Type B pancreatic cell (in vitro differentiated cells): ENCODE measurements at regions not wholly inside any gene's neighbourhood (a gene's known extent, or its start where the extent isn't known, plus 50 kb on each side); places are given as distances from the start of the nearest gene placed in this dataset.
"Not testable (repeated sequence)": the region's sequence is repeated elsewhere in the genome, so short reads cannot be mapped to it uniquely, and the experiment has no call there.

Experiments used
- DNase-seq: peaks from one replicate; pipeline ENCODE4 v3.0.0; 2021; ENCODE audit warnings: mixed read lengths; ENCODE audit not compliant: unreplicated experiment; ENCODE audit errors: extremely low spot score
- H3K27ac Mint-ChIP-seq: 2 replicates; pipeline ENCODE4 v1.8.0; 2021; ENCODE audit warnings: mild to moderate bottlenecking, mixed read lengths
- H3K27me3 Mint-ChIP-seq: 2 replicates; pipeline ENCODE4 v1.8.0; 2021; ENCODE audit warnings: mixed read lengths
- H3K36me3 Mint-ChIP-seq: 2 replicates; pipeline ENCODE4 v1.8.0; 2021; ENCODE audit warnings: mixed read lengths
- H3K4me1 Mint-ChIP-seq: one replicate; pipeline ENCODE4 v1.8.0; 2021; ENCODE audit warnings: mixed read lengths; ENCODE audit not compliant: unreplicated experiment
- H3K4me3 Mint-ChIP-seq: 2 replicates; pipeline ENCODE4 v1.8.0; 2021; ENCODE audit warnings: mild to moderate bottlenecking, mixed read lengths
- H3K9me3 Mint-ChIP-seq: 2 replicates; pipeline ENCODE4 v1.8.0; 2021; ENCODE audit warnings: mixed read lengths
- TF ChIP-seq, protein P1 (sequence below): fragments of 200-600 bp; sonication (generic); conservative IDR thresholded peaks from 2 replicates; pipeline ENCODE4 v1.5.0; 2021; ENCODE audit warnings: antibody characterized with exemption, mild to moderate bottlenecking

DNA sequence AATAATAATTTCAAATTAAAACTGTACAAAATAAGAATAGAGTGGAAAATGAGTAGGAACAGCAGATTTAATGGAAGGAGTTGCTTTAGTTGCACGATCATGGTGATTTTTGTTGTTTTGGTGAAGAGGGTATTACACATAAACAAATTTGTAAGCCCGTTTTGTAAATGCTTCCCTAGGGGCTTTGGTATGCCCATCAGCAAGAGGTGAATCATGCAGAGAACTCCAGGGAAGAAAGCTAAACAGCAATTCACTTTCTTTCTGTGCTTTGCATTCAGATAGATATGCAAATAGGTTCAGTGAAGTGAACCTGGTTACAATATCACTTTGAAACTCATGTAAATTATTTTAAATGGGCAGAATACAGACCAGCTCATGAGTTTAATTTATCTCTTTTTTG, 422.2 kb upstream of the MTPN start:
- no peaks in the 10 kb centered on the region for H3K27me3 Mint-ChIP-seq
- no peaks in the 10 kb centered on the region for H3K9me3 Mint-ChIP-seq
- TF ChIP-seq, protein P1, sequence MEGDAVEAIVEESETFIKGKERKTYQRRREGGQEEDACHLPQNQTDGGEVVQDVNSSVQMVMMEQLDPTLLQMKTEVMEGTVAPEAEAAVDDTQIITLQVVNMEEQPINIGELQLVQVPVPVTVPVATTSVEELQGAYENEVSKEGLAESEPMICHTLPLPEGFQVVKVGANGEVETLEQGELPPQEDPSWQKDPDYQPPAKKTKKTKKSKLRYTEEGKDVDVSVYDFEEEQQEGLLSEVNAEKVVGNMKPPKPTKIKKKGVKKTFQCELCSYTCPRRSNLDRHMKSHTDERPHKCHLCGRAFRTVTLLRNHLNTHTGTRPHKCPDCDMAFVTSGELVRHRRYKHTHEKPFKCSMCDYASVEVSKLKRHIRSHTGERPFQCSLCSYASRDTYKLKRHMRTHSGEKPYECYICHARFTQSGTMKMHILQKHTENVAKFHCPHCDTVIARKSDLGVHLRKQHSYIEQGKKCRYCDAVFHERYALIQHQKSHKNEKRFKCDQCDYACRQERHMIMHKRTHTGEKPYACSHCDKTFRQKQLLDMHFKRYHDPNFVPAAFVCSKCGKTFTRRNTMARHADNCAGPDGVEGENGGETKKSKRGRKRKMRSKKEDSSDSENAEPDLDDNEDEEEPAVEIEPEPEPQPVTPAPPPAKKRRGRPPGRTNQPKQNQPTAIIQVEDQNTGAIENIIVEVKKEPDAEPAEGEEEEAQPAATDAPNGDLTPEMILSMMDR, result no peak
- H3K4me3 Mint-ChIP-seq, result no peak overlapping the region
- no peak overlapping the region for H3K27ac Mint-ChIP-seq
- no peaks in the 10 kb centered on the region for H3K4me1 Mint-ChIP-seq
- DNase-seq, result no peak
- H3K36me3 Mint-ChIP-seq, result no peaks in the 10 kb centered on the region

DNA sequence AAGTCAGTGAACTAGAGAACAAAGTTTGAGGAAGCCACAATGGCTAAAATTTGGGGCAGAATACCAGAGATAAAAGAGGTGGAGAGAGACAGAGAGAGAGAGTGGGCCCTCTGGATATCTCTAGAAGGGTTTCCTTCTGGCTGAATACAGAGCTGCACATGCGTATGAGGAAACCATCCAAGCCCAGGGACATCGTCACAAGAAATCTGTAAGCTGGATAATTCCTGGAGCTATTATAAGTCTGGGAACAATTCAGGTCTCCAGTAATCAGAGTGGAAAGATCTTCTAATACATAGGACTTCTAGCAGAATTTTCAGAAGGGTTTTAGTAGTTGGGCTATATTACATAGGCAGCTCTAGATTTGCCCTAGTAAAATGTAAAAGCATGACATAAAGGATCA, 415.7 kb upstream of the MTPN start:
- no peaks in the 10 kb centered on the region for H3K9me3 Mint-ChIP-seq
- no peaks in the 10 kb centered on the region for H3K36me3 Mint-ChIP-seq
- DNase-seq, result no peak
- H3K4me3 Mint-ChIP-seq, result no peak overlapping the region
- H3K4me1 Mint-ChIP-seq, result no peaks in the 10 kb centered on the region
- no peaks in the 10 kb centered on the region for H3K27me3 Mint-ChIP-seq
- TF ChIP-seq, protein P1, result no peak
- no peak overlapping the region for H3K27ac Mint-ChIP-seq

DNA sequence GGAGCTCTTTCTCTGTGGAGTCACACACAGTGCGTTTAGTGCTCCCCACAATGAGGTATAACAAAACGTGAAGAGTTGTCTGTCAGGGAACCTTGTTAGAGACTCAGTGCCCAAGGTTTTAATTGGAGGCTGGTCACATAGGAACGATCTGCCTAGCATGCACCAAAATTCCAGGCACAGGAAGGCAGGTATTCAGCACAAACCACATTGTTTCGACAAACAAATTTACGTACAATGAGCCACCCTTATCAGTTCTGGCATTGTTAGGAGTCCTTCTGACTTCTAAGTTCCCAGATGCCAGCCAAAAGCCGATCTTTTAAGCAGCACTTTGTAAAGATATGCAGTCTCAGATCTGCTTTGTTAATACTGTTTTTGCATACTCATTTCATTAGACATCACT, 414.2 kb upstream of the MTPN start:
- no peak overlapping the region for H3K4me3 Mint-ChIP-seq
- H3K9me3 Mint-ChIP-seq, result no peaks in the 10 kb centered on the region
- TF ChIP-seq, protein P1, result no peak
- H3K27me3 Mint-ChIP-seq, result no peaks in the 10 kb centered on the region
- H3K4me1 Mint-ChIP-seq, result no peaks in the 10 kb centered on the region
- H3K27ac Mint-ChIP-seq, result no peak overlapping the region
- no peak for DNase-seq
- no peaks in the 10 kb centered on the region for H3K36me3 Mint-ChIP-seq

DNA sequence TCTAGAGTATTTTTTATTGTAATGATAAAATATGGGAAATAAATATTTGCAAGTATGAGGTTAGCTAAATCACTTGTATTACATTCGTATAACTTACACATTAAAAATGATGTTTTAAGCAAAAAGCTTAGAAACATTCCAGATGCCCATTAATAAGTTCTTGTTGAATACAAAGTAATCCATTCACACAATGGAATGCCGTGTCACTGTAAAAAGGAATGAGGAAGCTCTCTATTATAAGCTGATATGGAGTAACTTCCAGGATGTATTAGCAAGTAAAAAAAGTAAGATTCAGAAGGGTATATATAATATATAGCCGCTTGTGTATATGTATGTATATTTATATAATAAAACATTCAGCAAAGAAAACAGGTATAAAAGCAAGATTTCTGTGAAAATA, 412.8 kb upstream of the MTPN start:
- TF ChIP-seq, protein P1, result no peak
- Mint-ChIP-seq H3K4me3 (no peak overlapping the region), H3K4me1 (no peaks in the 10 kb centered on the region), H3K36me3 (no peaks in the 10 kb centered on the region), H3K27me3 (no peaks in the 10 kb centered on the region), H3K9me3 (no peaks in the 10 kb centered on the region), H3K27ac (no peak overlapping the region)
- DNase-seq, result no peak

DNA sequence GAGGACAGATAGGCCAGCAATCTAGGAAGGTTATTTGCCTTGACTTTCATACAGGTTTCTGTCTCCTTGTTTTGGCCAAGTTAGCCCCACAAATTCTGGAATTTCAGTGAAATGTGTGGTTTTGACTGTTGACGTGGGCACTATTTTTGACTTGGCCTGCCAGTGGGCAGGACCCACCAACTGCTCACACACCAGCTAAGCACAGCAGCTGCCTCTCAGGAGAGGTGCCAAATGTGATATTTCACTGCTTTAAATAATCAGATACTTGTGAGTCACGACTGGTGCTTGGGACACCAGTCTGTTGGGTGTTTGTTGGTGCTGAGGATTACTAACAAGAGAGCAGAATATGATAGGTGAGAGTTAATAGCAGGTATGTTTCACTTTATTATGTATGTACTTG, 409.7 kb upstream of the MTPN start:
- TF ChIP-seq, protein P1, result no peak

DNA sequence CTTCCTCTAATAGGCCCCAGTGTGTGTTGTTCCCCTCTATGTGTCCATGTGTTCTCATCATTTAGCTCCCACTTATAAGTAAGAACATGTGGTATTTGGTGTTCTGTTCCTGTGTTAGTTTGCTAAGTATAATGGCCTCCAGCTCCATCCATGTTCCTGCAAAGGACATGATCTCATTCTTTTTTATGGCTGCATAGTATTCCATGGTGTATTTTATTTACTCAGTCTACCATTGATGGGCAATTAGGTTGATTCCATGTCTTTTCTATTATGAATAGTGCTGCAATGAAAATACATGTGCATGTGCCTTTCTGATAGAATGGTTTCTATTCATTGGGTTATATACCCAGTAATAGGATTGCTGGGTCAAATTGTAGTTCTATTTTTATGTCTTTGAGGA, 394.2 kb upstream of the MTPN start:
- H3K27ac Mint-ChIP-seq, H3K9me3 Mint-ChIP-seq, H3K4me3 Mint-ChIP-seq, H3K27me3 Mint-ChIP-seq, H3K36me3 Mint-ChIP-seq, H3K4me1 Mint-ChIP-seq, DNase-seq: not testable (repeated sequence)

More for the DNA sequence above, 409.7 kb upstream of the MTPN start:
- no peak for DNase-seq
- Mint-ChIP-seq H3K9me3 (no peaks in the 10 kb centered on the region), H3K4me1 (no peaks in the 10 kb centered on the region), H3K4me3 (no peak overlapping the region), H3K27ac (no peak overlapping the region), H3K27me3 (no peaks in the 10 kb centered on the region), H3K36me3 (no peaks in the 10 kb centered on the region)
